GM23338 (cell line): ENCODE measurements at regions not wholly inside any gene's neighbourhood (a gene's known extent, or its start where the extent isn't known, plus 50 kb on each side); places are given as distances from the start of the nearest gene placed in this dataset.

Experiments
- ATAC-seq: fragments of 200-7000 bp; cut with Tn5 transposase; 3 replicates; pipeline ENCODE4 v1.9.1; 2020
- DNase-seq: peaks from one replicate; pipeline ENCODE4 v3.0.0-alpha.2; 2015; ENCODE audit warnings: low spot score
- H2AFZ ChIP-seq: fragments of 200-600 bp; sonication (generic); 2 replicates; pipeline ENCODE4 v1.8.0; 2016; ENCODE audit warnings: antibody characterized with exemption, mild to moderate bottlenecking, moderate library complexity
- H3F3A ChIP-seq: fragments of 200-600 bp; sonication (generic); replicated peaks from 2 replicates; pipeline ENCODE4 v1.8.0; 2017; ENCODE audit warnings: antibody characterized with exemption, mixed run types, low read depth
- H3K27ac ChIP-seq: fragments of 200-600 bp; sonication (generic); 2 replicates; pipeline ENCODE4 v1.6.1; 2016; ENCODE audit warnings: low read depth
- H3K27me3 ChIP-seq: fragments of 200-600 bp; sonication (generic); 2 replicates; pipeline ENCODE4 v1.8.0; 2016; ENCODE audit warnings: mild to moderate bottlenecking, mixed run types, moderate library complexity; ENCODE audit not compliant: insufficient read depth
- H3K36me3 ChIP-seq: fragments of 200-600 bp; sonication (generic); 2 replicates; pipeline ENCODE4 v1.8.0; 2016; ENCODE audit warnings: mild to moderate bottlenecking; ENCODE audit not compliant: insufficient read depth
- H3K4me1 ChIP-seq: fragments of 200-600 bp; sonication (generic); 2 replicates; pipeline ENCODE4 v1.8.0; 2016; ENCODE audit warnings: mild to moderate bottlenecking, moderate library complexity; ENCODE audit not compliant: insufficient read depth
- H3K4me2 ChIP-seq: fragments of 200-600 bp; sonication (generic); 2 replicates; pipeline ENCODE4 v1.7.1; 2017; ENCODE audit warnings: mixed run types
- H3K4me3 ChIP-seq: fragments of 200-600 bp; sonication (generic); 2 replicates; pipeline ENCODE4 v1.6.1; 2016; ENCODE audit warnings: mixed run types
- H3K79me2 ChIP-seq: fragments of 200-600 bp; sonication (generic); replicated peaks from 2 replicates; pipeline ENCODE4 v1.8.0; 2017; ENCODE audit warnings: mild to moderate bottlenecking; ENCODE audit not compliant: insufficient read depth
- H3K9me2 ChIP-seq: fragments of 200-600 bp; sonication (generic); 2 replicates; pipeline ENCODE4 v1.8.0; 2017; ENCODE audit not compliant: insufficient read depth
- H4K20me1 ChIP-seq: fragments of 200-600 bp; sonication (generic); replicated peaks from 2 replicates; pipeline ENCODE4 v1.8.0; 2017; ENCODE audit warnings: mild to moderate bottlenecking; ENCODE audit not compliant: insufficient read depth
- H3K27ac Mint-ChIP-seq: 2 replicates; pipeline ENCODE4 v1.8.0; 2020; ENCODE audit warnings: inconsistent platforms, mild to moderate bottlenecking, moderate library complexity, mixed read lengths
- H3K27me3 Mint-ChIP-seq: 3 replicates; pipeline ENCODE4 v1.8.0; 2022; ENCODE audit warnings: low read depth, mild to moderate bottlenecking, moderate library complexity, mixed read lengths, inconsistent platforms; ENCODE audit not compliant: insufficient read depth, poor library complexity
- H3K36me3 Mint-ChIP-seq: 3 replicates; pipeline ENCODE4 v1.8.0; 2021; ENCODE audit warnings: low read depth, mild to moderate bottlenecking, inconsistent platforms, moderate library complexity, mixed read lengths
- H3K4me1 Mint-ChIP-seq: 3 replicates; pipeline ENCODE4 v1.8.0; 2020; ENCODE audit warnings: mild to moderate bottlenecking, inconsistent platforms, mixed read lengths
- H3K4me3 Mint-ChIP-seq: 3 replicates; pipeline ENCODE4 v1.8.0; 2021; ENCODE audit warnings: moderate library complexity, mild to moderate bottlenecking, inconsistent platforms, mixed read lengths
- H3K9me3 Mint-ChIP-seq: 3 replicates; pipeline ENCODE4 v1.8.0; 2020; ENCODE audit warnings: moderate library complexity, mild to moderate bottlenecking, inconsistent platforms, mixed read lengths
- CTCF ChIP-seq, 2 experiments: fragments of 200-600 bp in 1 of 2; sonication (generic) in 1 of 2; conservative IDR thresholded peaks; 2 replicates each; pipeline versions ENCODE4 v1.5.1 to v1.6.1; 2016 to 2017; ENCODE audit warnings: antibody characterized with exemption in 2 of 2, low read depth in 2 of 2, mild to moderate bottlenecking in 2 of 2, moderate library complexity in 1 of 2
- ETS1 ChIP-seq: IDR thresholded peaks from 2 replicates; pipeline ENCODE4 v1.6.1; 2016; ENCODE audit warnings: antibody characterized with exemption
- EZH2 ChIP-seq: fragments of 200-600 bp; sonication (generic); IDR thresholded peaks from one replicate; pipeline ENCODE4 v1.8.0; 2017; ENCODE audit warnings: antibody characterized with exemption, mild to moderate bottlenecking, low read depth; ENCODE audit not compliant: unreplicated experiment
- EZH2phosphoT487 ChIP-seq: fragments of 200-600 bp; sonication (generic); IDR thresholded peaks from one replicate; pipeline ENCODE4 v1.8.1; 2018; ENCODE audit warnings: antibody characterized with exemption; ENCODE audit not compliant: unreplicated experiment
- JUNB ChIP-seq: IDR thresholded peaks from one replicate; pipeline ENCODE4 v1.6.1; 2016; ENCODE audit warnings: antibody characterized with exemption; ENCODE audit not compliant: unreplicated experiment
- REST ChIP-seq: IDR thresholded peaks from one replicate; pipeline ENCODE4 v1.6.1; 2018; ENCODE audit warnings: antibody characterized with exemption; ENCODE audit not compliant: unreplicated experiment
- STAT1 ChIP-seq: IDR thresholded peaks from one replicate; pipeline ENCODE4 v1.6.1; 2016; ENCODE audit warnings: antibody characterized with exemption; ENCODE audit not compliant: unreplicated experiment
- ZNF114 ChIP-seq: fragments of 250-450 bp; sonication (Bioruptor Pico); IDR thresholded peaks from 2 replicates; pipeline ENCODE4 v1.5.0; 2020; ENCODE audit warnings: mild to moderate bottlenecking, moderate library complexity
- ZNF331 ChIP-seq: fragments of 250-450 bp; sonication (Bioruptor Pico); IDR thresholded peaks from 2 replicates; pipeline ENCODE4 v1.5.0; 2020; ENCODE audit warnings: low read depth, mild to moderate bottlenecking, moderate library complexity
- ZNF462 ChIP-seq: fragments of 250-450 bp; sonication (Bioruptor Pico); IDR thresholded peaks from 2 replicates; pipeline ENCODE4 v1.5.0; 2020; ENCODE audit warnings: mild to moderate bottlenecking, moderate library complexity

GRCh38 chr10:126758867-126759266, 88.4 kb upstream of the C10orf90 start:
- ATAC-seq (no peak), DNase-seq (no peak)
- H3K9me2 ChIP-seq, result no peaks in the 10 kb centered on the region; the same call in 1 of the 2 replicates
- H2AFZ ChIP-seq, result no peak overlapping the region
- H3K27me3 ChIP-seq, result no peaks in the 10 kb centered on the region
- TF ChIP-seq REST, result no peak
- TF ChIP-seq EZH2, result no peak
- no peaks in the 10 kb centered on the region for H3K4me1 ChIP-seq
- Mint-ChIP-seq H3K9me3 (peaks cover 10% of the 10 kb centered on the region; the same call in 2 of the 3 replicates), H3K27ac (no peak overlapping the region), H3K36me3 (no peaks in the 10 kb centered on the region), H3K4me3 (no peak overlapping the region), H3K4me1 (0 out of 3 replicates have a peak, but pooled peaks cover 3% of the 10 kb centered on the region), H3K27me3 (peaks cover 3% of the 10 kb centered on the region)
- no peak overlapping the region for H3K4me2 ChIP-seq
- no peaks in the 10 kb centered on the region for H3K36me3 ChIP-seq
- H3K79me2 ChIP-seq, result no peaks in the 10 kb centered on the region
- H3K27ac ChIP-seq, result no peak overlapping the region
- no peak overlapping the region for H3K4me3 ChIP-seq
- no peaks in the 10 kb centered on the region for H4K20me1 ChIP-seq
- no peaks in the 10 kb centered on the region for H3F3A ChIP-seq

GRCh38 chr10:126759531-126759930, 89.0 kb upstream of the C10orf90 start:
- Mint-ChIP-seq H3K27me3 (peaks cover 3% of the 10 kb centered on the region), H3K9me3 (peaks cover 14% of the 10 kb centered on the region), H3K4me3 (no peak overlapping the region), H3K27ac (no peak overlapping the region), H3K4me1 (0 out of 3 replicates have a peak, but pooled peaks cover 3% of the 10 kb centered on the region), H3K36me3 (no peaks in the 10 kb centered on the region)
- no peaks in the 10 kb centered on the region for H3K36me3 ChIP-seq
- no peak overlapping the region for H3K4me3 ChIP-seq
- H3K79me2 ChIP-seq, result no peaks in the 10 kb centered on the region
- H3F3A ChIP-seq, result no peaks in the 10 kb centered on the region
- no peaks in the 10 kb centered on the region for H3K27me3 ChIP-seq
- H3K4me2 ChIP-seq, result no peak overlapping the region
- no peak overlapping the region for H3K27ac ChIP-seq
- H3K4me1 ChIP-seq, result no peaks in the 10 kb centered on the region
- DNase-seq, result no peak
- no peak overlapping the region for H2AFZ ChIP-seq
- H4K20me1 ChIP-seq, result no peaks in the 10 kb centered on the region
- H3K9me2 ChIP-seq, result no peaks in the 10 kb centered on the region; the same call in 1 of the 2 replicates
- ATAC-seq, result no peak
- TF ChIP-seq STAT1, result no peak
- no peak for TF ChIP-seq EZH2
- TF ChIP-seq JUNB, result no peak
- TF ChIP-seq ZNF114 (CRISPR knock-in tag), result no peak
- TF ChIP-seq EZH2phosphoT487, result no peak
- TF ChIP-seq ETS1, result no peak
- TF ChIP-seq ZNF331 (CRISPR knock-in tag), result no peak
- TF ChIP-seq CTCF (conservative IDR thresholded peaks at IDR 0.05; ENCODE audit: low read depth in 2 of 2), result no peak
- no peak for TF ChIP-seq ZNF462 (CRISPR knock-in tag)
